Omental fat pad (tissue), 3 donors: ENCODE measurements at regions not wholly inside any gene's neighbourhood (a gene's known extent, or its start where the extent isn't known, plus 50 kb on each side); places are given as distances from the start of the nearest gene placed in this dataset.

ENCODE experiments used
- ATAC-seq: fragments of 150-250 bp; one replicate; pipeline ENCODE4 v1.9.1; 2016; ENCODE audit warnings: mild to moderate bottlenecking, moderate library complexity; ENCODE audit not compliant: low FRiP score
- DNase-seq: peaks from one replicate; pipeline ENCODE4 v3.0.0-alpha.2; 2019; ENCODE audit warnings: low spot score
- CTCF ChIP-seq, 3 donors: fragments of 450-650 bp; IDR thresholded peaks; one replicate each; pipeline ENCODE4 v1.5.1; 2016 to 2017; ENCODE audit warnings: antibody characterized with exemption in 3 of 3, mild to moderate bottlenecking in 3 of 3, moderate library complexity in 2 of 3

- DNase-seq (no peak), ATAC-seq (no peak)
- TF ChIP-seq CTCF (IDR thresholded peaks at IDR 0.05): no peak
These were observed 213.0 kb downstream of the ATP23 start for GRCh38 chr12:58154359-58154758.

GRCh38 chr12:58156697-58157096, 215.3 kb downstream of the ATP23 start:
- TF ChIP-seq CTCF (IDR thresholded peaks at IDR 0.05): no peak
- ATAC-seq: no peak

GRCh38 chr12:58159941-58160340, 218.6 kb downstream of the ATP23 start:
- TF ChIP-seq CTCF (IDR thresholded peaks at IDR 0.05): no peak
- DNase-seq (no peak), ATAC-seq (no peak)

More at GRCh38 chr12:58156697-58157096, 215.3 kb downstream of the ATP23 start:
- DNase-seq: no peak

GRCh38 chr12:58161773-58162172, 220.4 kb downstream of the ATP23 start:
- ATAC-seq (no peak), DNase-seq (no peak)
- TF ChIP-seq CTCF (IDR thresholded peaks at IDR 0.05): no peak

- no peak for DNase-seq
- no peak for TF ChIP-seq CTCF (IDR thresholded peaks at IDR 0.05)
- ATAC-seq: no peak
These were observed 221.7 kb downstream of the ATP23 start for GRCh38 chr12:58163021-58163420.

DNA sequence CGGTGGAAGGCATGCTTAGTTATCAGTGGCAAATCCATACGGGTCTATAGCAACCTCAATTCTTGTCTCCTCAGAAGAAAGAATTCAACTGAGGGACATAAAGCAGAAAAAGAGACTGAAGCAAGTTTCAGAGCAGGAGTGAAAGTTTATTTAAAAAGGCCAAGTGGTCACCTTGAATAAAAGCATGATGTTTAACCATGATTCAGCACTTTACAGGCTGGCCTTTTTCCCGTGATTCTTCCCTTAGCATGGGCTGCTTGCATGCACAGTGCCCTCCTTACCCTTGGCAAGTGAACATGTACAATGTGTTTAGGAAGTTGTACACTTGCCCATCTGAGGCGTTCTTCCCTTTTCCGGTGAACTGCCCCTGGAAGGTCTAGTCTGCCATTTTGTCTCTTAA, 225.3 kb downstream of the ATP23 start:
- ATAC-seq: no peak
- DNase-seq: no peak
- TF ChIP-seq CTCF (IDR thresholded peaks at IDR 0.05): no peak

- ATAC-seq: no peak
- DNase-seq: no peak
- no peak for TF ChIP-seq CTCF (IDR thresholded peaks at IDR 0.05)
These were observed 226.3 kb downstream of the ATP23 start for GRCh38 chr12:58167622-58168021.
